ENCODE measurements at regions not wholly inside any gene's neighbourhood (a gene's known extent, or its start where the extent isn't known, plus 50 kb on each side); places are given as distances from the start of the nearest gene placed in this dataset.

GRCh38 chr5:145163876-145164275, 671.3 kb downstream of the PRELID2 start:
- no peak for DNase-seq (ENCODE audit: extremely low spot score, insufficient read length, low read depth)
- FAIRE-seq: no peak

DNA sequence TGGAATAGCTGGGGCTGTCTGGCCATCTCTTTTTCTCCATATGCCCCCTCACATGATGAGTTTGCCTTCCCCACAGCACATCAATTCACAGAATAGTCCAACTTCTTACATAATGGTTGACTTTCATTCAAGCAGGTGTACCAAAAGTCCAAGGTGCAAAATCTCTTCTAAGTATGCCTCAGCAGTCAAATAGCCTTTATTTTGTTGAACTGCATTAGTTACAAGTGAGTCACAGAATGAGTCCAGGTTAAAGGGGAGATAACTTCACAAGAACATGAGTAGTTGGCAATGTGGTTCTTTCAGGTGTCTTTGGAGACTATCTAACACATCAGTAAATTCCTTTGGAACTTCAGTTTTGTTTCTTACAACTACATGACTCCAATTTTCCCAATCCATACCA, 672.5 kb downstream of the PRELID2 start:
- DNase-seq (ENCODE audit: extremely low spot score, insufficient read length, low read depth): no peak
- FAIRE-seq: no peak

GRCh38 chr5:145161391-145161790, 673.8 kb downstream of the PRELID2 start:
- no peak for FAIRE-seq
- no peak for DNase-seq (ENCODE audit: extremely low spot score, insufficient read length, low read depth)

GRCh38 chr5:145160679-145161078, 674.5 kb downstream of the PRELID2 start:
- FAIRE-seq (no peak), DNase-seq (ENCODE audit: extremely low spot score, insufficient read length, low read depth) (no peak)

DNA sequence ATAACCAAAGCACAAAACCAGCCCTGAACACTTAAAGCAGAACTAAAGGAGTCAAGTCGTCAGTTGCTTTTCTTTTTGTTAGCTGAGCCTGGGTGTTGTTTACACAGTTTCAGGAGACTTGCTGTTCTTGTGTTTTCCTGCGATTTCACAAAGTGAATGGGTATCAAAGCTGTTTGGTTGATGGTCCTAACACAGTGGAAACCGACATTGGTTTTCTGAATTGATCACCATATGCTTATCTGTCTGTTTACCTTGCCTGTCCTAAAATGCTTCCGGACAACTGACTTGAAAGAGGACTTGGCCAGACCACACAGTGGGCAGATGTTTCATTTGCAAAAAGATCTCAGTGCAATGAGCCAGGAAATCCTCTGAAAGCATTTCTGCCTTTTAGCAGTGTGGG, 676.4 kb downstream of the PRELID2 start:
- FAIRE-seq: no peak
- no peak for DNase-seq (ENCODE audit: extremely low spot score, insufficient read length, low read depth)

DNA sequence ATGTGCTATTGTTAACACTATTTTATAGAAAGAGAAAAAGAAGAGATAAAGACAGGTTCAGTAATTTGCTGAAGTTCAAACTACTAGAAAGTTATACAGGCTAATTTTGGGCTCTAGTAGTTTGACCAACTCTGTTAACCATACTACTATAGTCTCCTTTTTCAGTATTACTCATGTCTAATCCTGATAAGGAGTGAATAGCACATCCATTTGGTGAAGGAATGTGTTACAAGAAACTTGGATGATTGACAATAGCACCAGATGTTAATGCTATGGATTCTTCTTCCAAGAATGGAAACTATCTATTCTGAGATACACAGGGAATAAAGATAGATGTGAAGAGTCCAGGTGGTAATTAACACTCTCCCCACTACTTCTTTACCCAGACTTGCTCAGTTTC, 677.3 kb downstream of the PRELID2 start:
- FAIRE-seq (no peak), DNase-seq (ENCODE audit: extremely low spot score, insufficient read length, low read depth) (no peak)

DNA sequence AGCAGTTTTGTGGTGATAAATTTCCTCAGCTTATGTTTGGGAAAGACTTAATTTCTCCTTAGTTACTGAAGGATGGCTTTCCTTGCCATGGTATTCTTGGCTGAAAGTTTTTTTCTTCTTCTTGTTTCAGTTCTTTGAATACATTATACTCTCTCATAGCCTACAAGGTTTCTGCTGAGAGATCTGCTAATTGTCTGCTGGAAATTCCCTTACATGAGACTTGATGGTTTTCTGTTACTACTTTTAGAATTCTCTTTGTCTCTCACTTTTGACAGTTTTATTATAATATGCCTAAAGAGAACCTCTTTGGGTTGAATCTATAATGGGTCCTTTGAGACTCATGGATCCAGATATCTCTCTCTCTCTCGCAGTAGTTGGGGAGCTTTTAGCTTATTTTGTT, 693.6 kb downstream of the PRELID2 start:
- FAIRE-seq: no peak

DNA sequence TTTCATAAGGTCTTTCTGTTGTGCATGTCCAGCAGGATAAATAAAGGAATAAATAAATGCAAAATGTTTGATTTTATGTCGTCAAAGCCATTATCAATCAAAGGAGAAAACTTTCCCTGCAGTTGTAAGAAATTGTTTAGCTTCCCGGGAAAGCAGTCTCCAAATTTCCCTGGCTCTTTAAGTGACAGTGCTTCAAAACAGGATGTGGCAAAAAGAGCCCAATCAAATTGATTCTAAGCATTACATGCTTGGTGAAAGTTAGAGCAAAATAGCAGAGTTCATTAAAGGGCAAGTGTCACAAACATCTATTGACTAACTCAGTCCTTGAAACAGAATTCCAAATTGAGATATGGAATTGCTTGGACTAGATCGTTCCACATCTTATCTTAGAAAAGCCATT, 704.1 kb downstream of the PRELID2 start:
- FAIRE-seq (no peak), DNase-seq (ENCODE audit: extremely low spot score, insufficient read length, low read depth) (no peak)

More for the DNA sequence above, 693.6 kb downstream of the PRELID2 start:
- DNase-seq (ENCODE audit: extremely low spot score, insufficient read length, low read depth): no peak

DNA sequence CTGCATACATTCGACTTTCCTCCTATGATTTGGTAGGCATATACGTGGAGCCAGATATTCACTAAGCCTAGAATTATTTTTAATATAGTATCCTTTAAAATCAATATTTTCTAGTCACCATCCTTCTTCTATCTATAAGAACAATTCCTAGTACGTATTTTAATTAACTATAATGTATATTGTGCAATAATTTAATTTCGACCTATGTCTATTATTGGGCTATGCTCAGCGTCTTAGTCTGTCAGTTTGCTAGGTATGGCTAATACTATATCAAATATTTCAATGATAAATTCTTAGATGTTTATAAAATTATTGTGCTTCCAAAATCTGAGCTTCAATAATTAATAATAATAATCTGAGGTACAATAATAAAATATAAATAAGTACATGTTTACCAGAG, 705.3 kb downstream of the PRELID2 start:
- FAIRE-seq (no peak), DNase-seq (ENCODE audit: extremely low spot score, insufficient read length, low read depth) (no peak)

GRCh38 chr5:145124806-145125205, 710.3 kb downstream of the PRELID2 start:
- no peak for DNase-seq (ENCODE audit: extremely low spot score, insufficient read length, low read depth)
- FAIRE-seq: no peak

- FAIRE-seq (no peak), DNase-seq (ENCODE audit: extremely low spot score, insufficient read length, low read depth) (no peak)
These were observed 716.5 kb downstream of the PRELID2 start for GRCh38 chr5:145118611-145119010.

DNA sequence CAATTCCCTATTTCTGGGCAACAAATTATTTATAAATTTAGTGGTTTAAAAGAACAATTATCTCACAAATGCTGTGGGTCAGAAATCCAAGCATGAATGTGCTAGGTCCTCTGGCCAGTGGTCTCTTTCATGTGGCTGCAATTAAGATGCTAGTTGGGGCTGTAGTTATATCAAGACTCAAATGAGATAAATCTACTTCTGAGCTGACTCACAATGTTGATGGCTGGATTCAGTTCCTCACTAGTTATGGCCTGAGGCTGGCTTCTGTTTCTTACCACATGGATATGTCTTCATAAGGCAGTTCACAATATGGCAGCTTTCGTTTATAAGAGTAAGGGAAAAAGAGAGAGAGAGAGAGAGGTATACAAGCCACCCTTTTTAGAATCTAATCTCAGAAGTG, 717.0 kb downstream of the PRELID2 start:
- DNase-seq (ENCODE audit: extremely low spot score, insufficient read length, low read depth) (no peak), FAIRE-seq (no peak)

DNA sequence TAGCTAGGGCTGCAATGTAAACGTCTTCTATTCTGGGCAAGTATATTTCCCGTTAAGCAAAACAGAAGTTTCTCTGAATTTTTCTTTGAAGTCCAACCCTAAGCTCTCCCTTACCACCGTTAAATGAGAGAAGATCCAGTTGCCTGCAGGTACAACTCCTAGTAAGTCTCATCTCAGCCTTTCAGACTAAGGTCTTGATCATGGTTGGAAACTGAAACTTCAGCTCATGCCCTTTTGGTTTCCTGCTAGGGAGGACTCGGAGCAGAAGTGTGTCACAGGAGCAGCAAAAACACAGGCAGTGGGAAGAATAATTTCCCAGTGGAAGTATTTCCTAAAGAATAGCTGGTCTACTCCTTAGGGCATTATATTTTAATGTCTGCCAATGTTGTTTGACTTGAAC, 717.9 kb downstream of the PRELID2 start:
- no peak for FAIRE-seq

DNA sequence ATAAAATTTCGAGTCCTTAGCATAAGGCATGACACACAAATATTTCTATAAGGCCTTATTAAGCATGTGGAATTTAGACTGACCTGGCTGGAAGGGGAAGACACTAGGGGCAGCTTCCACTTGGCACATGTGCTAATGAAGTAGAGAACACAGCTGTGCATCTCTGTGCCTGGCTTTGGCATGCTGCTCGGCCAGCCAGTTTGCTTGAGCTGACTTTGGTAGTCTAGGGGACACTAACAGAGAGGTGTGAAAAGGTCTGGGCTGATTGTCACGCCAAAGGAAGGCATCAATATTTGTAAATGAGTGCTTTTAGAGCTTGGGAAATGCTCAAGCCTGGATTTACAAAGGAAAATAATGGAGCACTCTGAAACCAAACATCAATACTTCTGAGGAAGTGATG, 723.7 kb downstream of the PRELID2 start:
- FAIRE-seq: no peak
- no peak for DNase-seq (ENCODE audit: extremely low spot score, insufficient read length, low read depth)

More for the DNA sequence above, 717.9 kb downstream of the PRELID2 start:
- no peak for DNase-seq (ENCODE audit: extremely low spot score, insufficient read length, low read depth)

DNA sequence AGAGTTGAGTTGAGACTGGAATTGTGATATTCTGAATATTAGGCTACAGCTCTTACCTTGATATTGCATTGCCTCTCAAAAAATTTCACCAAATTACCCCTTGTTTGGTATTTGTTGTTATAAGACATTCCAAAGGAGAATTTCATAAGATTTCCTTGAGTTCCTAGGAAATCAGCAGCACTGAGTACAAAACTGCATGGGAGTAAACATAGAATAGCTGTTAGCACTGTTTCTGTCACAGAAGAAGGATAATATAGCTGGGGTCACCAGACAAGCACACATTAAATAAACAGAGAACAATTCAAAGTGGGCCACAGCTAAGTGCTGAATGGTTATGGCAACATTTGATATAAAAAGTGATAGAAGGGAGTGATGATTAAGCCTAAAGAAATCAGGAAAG, 724.3 kb downstream of the PRELID2 start:
- FAIRE-seq (no peak), DNase-seq (ENCODE audit: extremely low spot score, insufficient read length, low read depth) (no peak)

DNA sequence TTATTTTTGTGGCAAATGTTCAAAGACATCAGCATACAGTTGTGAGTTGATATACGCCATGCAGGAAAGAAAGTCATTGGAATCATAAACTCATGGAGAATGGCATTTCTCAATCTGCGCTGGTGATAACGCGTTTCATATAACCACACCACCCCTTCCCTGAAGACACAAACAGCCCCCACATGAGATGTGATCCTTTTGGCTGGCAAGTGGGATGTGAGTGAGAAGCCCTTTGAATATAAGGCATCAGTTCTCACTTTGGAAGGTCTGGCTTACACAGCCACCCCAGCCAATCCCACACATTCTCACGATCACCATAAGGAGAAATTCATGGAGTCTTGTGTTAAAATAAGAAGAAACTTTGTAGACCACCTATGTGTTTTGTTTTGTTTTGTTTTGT, 725.0 kb downstream of the PRELID2 start:
- DNase-seq (ENCODE audit: extremely low spot score, insufficient read length, low read depth): no peak
- FAIRE-seq: no peak

- no peak for DNase-seq (ENCODE audit: extremely low spot score, insufficient read length, low read depth)
- no peak for FAIRE-seq
These were observed 729.8 kb downstream of the PRELID2 start for GRCh38 chr5:145105384-145105783.

GRCh38 chr5:145104106-145104505, 731.0 kb downstream of the PRELID2 start:
- FAIRE-seq: no peak

DNA sequence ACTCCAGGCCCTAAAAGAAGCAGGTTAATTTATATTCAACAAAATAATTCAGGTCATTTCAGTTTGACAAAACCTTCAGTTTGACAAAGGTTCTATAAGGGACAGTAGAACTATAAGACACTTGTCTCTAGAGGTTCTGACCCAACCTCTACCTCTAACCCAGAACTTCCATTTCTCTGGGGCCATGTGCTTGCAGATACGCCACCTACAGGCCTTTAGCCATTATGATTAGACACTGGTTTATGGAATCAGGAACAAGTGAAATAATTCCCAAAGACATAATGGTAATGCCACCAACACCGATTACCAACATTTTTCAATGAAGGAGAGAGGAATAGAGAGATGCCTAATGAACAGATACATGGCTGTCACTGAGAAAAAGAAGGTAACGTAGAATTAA, 733.9 kb downstream of the PRELID2 start:
- no peak for FAIRE-seq
- DNase-seq (ENCODE audit: extremely low spot score, insufficient read length, low read depth): no peak

More at GRCh38 chr5:145104106-145104505, 731.0 kb downstream of the PRELID2 start:
- no peak for DNase-seq (ENCODE audit: extremely low spot score, insufficient read length, low read depth)

DNA sequence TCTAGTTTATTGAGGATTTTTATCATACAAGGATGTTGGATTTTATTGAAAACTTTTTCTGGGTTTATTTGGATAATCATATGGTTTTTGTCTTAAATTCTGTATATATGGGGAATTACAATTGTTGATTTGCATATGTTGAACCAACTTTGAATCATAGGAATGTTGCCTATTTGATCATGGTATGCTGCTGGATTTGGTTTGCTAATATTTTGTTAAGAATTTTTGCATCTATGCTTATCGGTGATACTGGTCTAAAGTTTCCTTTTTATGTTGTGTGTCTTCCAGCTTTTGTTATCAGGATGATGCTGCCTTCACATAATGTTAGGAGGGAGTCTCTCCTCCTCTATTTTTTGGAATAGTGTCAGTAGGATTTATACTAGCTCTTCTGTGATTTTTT, 745.0 kb downstream of the PRELID2 start:
- DNase-seq (ENCODE audit: extremely low spot score, insufficient read length, low read depth) (no peak), FAIRE-seq (no peak)

- no peak for FAIRE-seq
- no peak for DNase-seq (ENCODE audit: extremely low spot score, insufficient read length, low read depth)
These were observed 750.3 kb downstream of the PRELID2 start for GRCh38 chr5:145084834-145085233.

GRCh38 chr5:145077028-145077427, 758.1 kb downstream of the PRELID2 start:
- FAIRE-seq: no peak

GRCh38 chr5:145076040-145076439, 759.1 kb downstream of the PRELID2 start:
- no peak for DNase-seq (ENCODE audit: extremely low spot score, insufficient read length, low read depth)
- FAIRE-seq: no peak

More at GRCh38 chr5:145077028-145077427, 758.1 kb downstream of the PRELID2 start:
- no peak for DNase-seq (ENCODE audit: extremely low spot score, insufficient read length, low read depth)
